ENCODE measurements at regions not wholly inside any gene's neighbourhood (a gene's known extent, or its start where the extent isn't known, plus 50 kb on each side); places are given as distances from the start of the nearest gene placed in this dataset.
A peak's percentile ranks its signal among the peaks of the same experiment; 100 is the strongest.

DNA sequence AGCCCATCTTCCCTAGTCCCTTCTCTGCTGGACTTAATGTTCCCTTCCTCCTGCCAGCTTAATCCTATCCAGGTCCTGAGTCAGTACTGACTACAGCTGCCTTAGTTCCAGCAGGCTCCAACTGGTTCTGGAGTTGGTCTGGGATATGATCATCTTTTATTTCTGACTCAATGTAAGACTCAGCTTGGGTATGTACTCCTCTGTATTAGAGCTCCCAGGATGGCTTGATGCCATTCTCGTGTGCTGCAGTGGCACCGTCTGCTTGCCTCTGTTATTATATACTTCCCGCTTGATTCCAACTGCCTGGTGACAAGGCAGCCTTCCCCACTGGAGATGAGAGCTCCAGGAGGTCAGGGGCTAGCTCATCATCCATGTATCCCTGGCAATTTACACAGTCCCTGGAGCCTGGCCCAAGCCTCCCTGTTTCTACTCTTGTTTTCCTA is 164.4 kb upstream of the DPT start:
- TF ChIP-seq, protein P1, sequence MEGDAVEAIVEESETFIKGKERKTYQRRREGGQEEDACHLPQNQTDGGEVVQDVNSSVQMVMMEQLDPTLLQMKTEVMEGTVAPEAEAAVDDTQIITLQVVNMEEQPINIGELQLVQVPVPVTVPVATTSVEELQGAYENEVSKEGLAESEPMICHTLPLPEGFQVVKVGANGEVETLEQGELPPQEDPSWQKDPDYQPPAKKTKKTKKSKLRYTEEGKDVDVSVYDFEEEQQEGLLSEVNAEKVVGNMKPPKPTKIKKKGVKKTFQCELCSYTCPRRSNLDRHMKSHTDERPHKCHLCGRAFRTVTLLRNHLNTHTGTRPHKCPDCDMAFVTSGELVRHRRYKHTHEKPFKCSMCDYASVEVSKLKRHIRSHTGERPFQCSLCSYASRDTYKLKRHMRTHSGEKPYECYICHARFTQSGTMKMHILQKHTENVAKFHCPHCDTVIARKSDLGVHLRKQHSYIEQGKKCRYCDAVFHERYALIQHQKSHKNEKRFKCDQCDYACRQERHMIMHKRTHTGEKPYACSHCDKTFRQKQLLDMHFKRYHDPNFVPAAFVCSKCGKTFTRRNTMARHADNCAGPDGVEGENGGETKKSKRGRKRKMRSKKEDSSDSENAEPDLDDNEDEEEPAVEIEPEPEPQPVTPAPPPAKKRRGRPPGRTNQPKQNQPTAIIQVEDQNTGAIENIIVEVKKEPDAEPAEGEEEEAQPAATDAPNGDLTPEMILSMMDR (IDR thresholded peaks at IDR 0.05; ENCODE audit: low read length, missing control alignments): no peak
- no peak overlapping the region for H3K4me3 ChIP-seq (replicated peaks; ENCODE audit: low read depth, low read length)
- peak; percentile 32 for DNase-seq (ENCODE audit: low read depth)

DNA sequence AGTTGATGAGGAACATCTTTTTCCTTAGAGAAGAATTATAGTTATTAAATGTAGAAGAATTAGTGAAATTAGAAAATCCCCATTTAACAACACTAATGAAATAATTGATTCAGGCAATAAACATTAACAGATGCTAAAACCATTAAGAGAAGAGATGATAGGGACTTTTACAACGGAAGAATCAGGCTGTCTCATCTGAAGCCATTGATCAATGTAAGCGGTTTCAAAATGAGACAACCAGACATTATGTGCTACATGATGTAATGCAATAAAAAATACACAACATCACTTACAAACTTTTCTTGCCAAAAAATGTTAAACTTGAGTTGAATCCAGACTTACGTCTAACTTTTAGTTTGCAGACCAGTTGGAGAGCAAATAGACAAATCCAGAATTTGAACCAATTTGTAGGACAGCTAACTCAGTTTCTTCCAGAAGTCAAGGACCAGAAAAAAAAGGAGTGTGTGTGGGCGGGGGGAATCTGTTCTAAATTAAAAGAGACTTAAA is 165.4 kb upstream of the DPT start:
- no peak overlapping the region for H3K4me3 ChIP-seq (replicated peaks; ENCODE audit: low read depth, low read length)
- no peak for DNase-seq (ENCODE audit: low read depth)
- TF ChIP-seq, protein P1 (IDR thresholded peaks at IDR 0.05; ENCODE audit: low read length, missing control alignments): no peak

DNA sequence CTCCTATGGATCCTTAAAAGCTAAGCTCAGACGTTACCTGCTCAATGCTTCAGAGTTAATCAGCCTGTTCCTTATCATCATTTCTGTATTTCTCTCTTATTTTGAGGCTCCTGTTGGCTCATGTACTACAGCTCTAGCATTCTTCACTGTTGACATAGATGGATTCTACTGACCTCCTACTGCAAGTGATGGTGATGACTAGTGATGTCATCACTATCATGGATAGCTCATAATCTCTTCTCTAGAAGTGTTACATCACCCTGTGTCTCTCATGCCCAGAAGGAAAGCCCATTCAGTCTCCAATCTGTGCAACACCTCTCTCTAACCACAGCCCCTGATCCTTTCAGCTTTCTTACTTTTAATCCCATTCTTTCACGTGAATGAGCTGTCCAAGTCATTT is 168.2 kb upstream of the DPT start:
- peak; percentile 20 for DNase-seq (ENCODE audit: low read depth)
- TF ChIP-seq, protein P1 (IDR thresholded peaks at IDR 0.05; ENCODE audit: low read length, missing control alignments): no peak
- H3K4me3 ChIP-seq (replicated peaks; ENCODE audit: low read depth, low read length): no peak overlapping the region

DNA sequence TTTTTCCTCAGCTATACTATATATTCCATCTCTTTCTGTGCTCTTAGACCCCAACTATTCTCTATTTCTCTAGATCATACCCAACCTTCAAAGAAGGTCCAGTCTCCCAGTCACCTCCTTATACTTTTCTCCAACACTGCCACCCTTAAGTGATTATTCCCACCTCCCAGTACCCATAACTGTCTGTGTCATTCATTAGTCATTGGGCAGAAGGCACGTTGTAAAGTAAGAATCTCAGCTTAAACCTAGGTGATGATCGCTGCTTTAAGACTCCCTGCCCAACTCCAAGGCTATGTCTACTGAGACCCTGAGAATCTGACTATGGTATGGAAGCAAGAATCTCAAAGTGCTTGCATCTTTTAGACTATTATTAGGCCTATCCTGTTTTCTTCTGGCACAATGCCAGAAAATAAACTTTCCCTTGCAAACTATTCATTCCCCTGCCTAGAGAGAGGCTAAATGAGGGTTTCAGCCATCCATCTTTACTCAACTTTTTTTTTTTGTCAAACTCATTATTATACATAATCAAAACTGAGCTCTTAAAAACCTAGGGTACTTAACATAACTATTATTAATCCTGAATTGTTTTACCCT is 174.3 kb upstream of the DPT start:
- H3K4me3 ChIP-seq (replicated peaks; ENCODE audit: low read depth, low read length): no peak overlapping the region
- DNase-seq (ENCODE audit: low read depth): no peak
- TF ChIP-seq, protein P1 (IDR thresholded peaks at IDR 0.05; ENCODE audit: low read length, missing control alignments): no peak

DNA sequence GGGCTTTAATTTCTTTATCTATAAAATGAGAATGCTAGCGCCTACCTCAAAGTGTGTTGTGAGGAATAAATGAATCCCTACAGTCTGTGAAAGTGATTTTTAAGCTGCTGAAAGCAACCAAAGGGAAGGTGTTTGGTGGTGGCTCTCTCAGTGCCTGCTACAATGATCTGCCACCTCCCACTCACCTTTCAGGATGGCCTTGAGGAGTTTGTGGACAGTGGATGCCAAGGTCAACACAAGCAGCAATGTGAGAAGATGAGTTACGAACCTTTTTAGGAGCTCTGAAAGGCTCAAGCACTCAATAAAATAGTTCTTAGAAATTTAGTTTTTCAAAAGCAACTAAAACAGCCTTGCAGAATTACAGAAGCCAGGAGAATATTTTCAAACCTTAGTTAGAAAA is 176.6 kb upstream of the DPT start:
- TF ChIP-seq, protein P1 (IDR thresholded peaks at IDR 0.05; ENCODE audit: low read length, missing control alignments): no peak
- H3K4me3 ChIP-seq (replicated peaks; ENCODE audit: low read depth, low read length): no peak overlapping the region
- no peak for DNase-seq (ENCODE audit: low read depth)

DNA sequence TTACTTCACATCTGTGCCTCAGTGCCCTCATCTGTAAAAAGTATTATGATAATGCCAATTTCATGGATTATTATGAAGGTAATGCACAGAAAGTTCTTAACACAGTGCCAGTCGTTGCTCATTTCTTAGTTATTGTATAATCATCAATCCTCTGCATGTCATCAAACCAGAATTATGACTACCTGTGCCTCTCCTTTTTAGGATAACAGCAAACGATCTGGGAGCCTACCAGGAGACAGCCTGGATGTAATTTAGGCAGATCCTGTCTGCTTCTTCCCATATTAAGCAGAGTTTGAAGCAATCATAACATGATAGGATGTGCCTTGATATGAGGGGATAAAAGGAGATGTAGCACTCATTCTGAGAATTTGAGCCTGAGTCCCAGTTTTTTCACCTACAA is 177.4 kb upstream of the DPT start:
- no peak overlapping the region for H3K4me3 ChIP-seq (replicated peaks; ENCODE audit: low read depth, low read length)
- TF ChIP-seq, protein P1 (IDR thresholded peaks at IDR 0.05; ENCODE audit: low read length, missing control alignments): no peak
- DNase-seq (ENCODE audit: low read depth): no peak

DNA sequence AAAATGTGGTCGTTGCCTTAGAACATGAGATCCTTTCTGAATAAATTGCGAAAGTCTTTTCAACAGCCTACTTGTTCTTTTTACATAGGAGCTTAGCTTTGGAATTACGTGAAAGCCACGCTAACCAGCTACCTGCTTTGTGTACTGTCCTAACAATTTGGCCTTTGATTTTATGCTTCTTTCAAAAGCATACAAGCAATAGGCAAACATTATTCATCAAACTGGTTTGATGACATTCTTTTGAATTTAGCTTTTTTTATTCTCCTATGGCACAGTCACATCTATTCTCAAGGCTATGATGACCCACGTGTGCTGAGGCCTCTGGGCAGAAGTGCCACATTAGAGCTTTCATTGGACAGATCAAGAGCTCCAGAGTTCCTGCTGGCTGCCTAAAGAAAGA is 178.0 kb upstream of the DPT start:
- TF ChIP-seq, protein P1 (IDR thresholded peaks at IDR 0.05; ENCODE audit: low read length, missing control alignments): no peak
- no peak overlapping the region for H3K4me3 ChIP-seq (replicated peaks; ENCODE audit: low read depth, low read length)
- no peak for DNase-seq (ENCODE audit: low read depth)

Data from fibroblast of pulmonary artery (primary cell).